ENCODE measurements at regions not wholly inside any gene's neighbourhood (a gene's known extent, or its start where the extent isn't known, plus 50 kb on each side); places are given as distances from the start of the nearest gene placed in this dataset.

- TF ChIP-seq CTCF (IDR thresholded peaks at IDR 0.05 in 2 of 3, conservative IDR thresholded peaks at IDR 0.05 in 1 of 3; ENCODE audit: insufficient read depth in 2 of 3, low read depth in 1 of 3, low read length in 3 of 3) (no peak), SIX5 (IDR thresholded peaks at IDR 0.05; ENCODE audit: borderline replicate concordance in 1 of 2, insufficient read depth in 1 of 2, low read depth in 1 of 2, low read length in 2 of 2) (no peak), U2AF2 (optimal IDR thresholded peaks at IDR 0.05; ENCODE audit: low read depth, low read length) (no peak), MAZ (CRISPR knock-in tag; conservative IDR thresholded peaks at IDR 0.05 in 1 of 2, IDR thresholded peaks at IDR 0.05 in 1 of 2) (no peak), E4F1 (CRISPR knock-in tag; IDR thresholded peaks at IDR 0.05; ENCODE audit: borderline replicate concordance) (no peak)
- TF ChIP-seq, protein P1, sequence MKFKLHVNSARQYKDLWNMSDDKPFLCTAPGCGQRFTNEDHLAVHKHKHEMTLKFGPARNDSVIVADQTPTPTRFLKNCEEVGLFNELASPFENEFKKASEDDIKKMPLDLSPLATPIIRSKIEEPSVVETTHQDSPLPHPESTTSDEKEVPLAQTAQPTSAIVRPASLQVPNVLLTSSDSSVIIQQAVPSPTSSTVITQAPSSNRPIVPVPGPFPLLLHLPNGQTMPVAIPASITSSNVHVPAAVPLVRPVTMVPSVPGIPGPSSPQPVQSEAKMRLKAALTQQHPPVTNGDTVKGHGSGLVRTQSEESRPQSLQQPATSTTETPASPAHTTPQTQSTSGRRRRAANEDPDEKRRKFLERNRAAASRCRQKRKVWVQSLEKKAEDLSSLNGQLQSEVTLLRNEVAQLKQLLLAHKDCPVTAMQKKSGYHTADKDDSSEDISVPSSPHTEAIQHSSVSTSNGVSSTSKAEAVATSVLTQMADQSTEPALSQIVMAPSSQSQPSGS (CRISPR knock-in tag; IDR thresholded peaks at IDR 0.05) = no peak
- TF ChIP-seq, protein P2, sequence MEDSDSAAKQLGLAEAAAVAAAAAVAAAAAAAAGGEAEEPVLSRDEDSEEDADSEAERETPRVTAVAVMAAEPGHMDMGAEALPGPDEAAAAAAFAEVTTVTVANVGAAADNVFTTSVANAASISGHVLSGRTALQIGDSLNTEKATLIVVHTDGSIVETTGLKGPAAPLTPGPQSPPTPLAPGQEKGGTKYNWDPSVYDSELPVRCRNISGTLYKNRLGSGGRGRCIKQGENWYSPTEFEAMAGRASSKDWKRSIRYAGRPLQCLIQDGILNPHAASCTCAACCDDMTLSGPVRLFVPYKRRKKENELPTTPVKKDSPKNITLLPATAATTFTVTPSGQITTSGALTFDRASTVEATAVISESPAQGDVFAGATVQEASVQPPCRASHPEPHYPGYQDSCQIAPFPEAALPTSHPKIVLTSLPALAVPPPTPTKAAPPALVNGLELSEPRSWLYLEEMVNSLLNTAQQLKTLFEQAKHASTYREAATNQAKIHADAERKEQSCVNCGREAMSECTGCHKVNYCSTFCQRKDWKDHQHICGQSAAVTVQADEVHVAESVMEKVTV (CRISPR knock-in tag; IDR thresholded peaks at IDR 0.05) = no peak
These were observed 164.2 kb upstream of the EEPD1 start for GRCh38 chr7:35988818-35989217.
